Spleen (tissue), 7 donors: ENCODE measurements at regions not wholly inside any gene's neighbourhood (a gene's known extent, or its start where the extent isn't known, plus 50 kb on each side); places are given as distances from the start of the nearest gene placed in this dataset.

Source experiments
- POLR2A ChIP-seq, 3 donors: fragments of 450-650 bp; IDR thresholded peaks; one replicate each; pipeline ENCODE4 v1.5.1; 2017; ENCODE audit warnings: antibody characterized with exemption in 3 of 3, mild to moderate bottlenecking in 1 of 3
- POLR2AphosphoS5 ChIP-seq, 3 donors: sonication (generic); formaldehyde crosslinking; IDR thresholded peaks; one replicate each; pipeline ENCODE4 v1.5.1; 2017; ENCODE audit warnings: antibody characterized with exemption in 3 of 3
- TF ChIP-seq, protein P1 (sequence below), 11 experiments: fragments of 200-600 bp in 7 of 11; fragments of 450-650 bp in 4 of 11; sonication (generic) in 4 of 11; IDR thresholded peaks in 8 of 11; conservative IDR thresholded peaks in 3 of 11; 1 replicate in 7 of 11; 2 replicates in 4 of 11; pipeline versions ENCODE4 v1.4.0 to v1.8.0; 2016 to 2021; ENCODE audit warnings: antibody characterized with exemption in 11 of 11, inconsistent platforms in 4 of 11, mild to moderate bottlenecking in 1 of 11
- donor health status: DM: no; HTN: no; CAD: no; lungs with moderate emphysema.
- donor health status: DM: no; HTN: no; CAD: no.
- donor health status: DM: no; HTN: no; CAD: no.

GRCh38 chr5:162382839-162383238, 315.3 kb downstream of the GABRG2 start:
- TF ChIP-seq, protein P1, sequence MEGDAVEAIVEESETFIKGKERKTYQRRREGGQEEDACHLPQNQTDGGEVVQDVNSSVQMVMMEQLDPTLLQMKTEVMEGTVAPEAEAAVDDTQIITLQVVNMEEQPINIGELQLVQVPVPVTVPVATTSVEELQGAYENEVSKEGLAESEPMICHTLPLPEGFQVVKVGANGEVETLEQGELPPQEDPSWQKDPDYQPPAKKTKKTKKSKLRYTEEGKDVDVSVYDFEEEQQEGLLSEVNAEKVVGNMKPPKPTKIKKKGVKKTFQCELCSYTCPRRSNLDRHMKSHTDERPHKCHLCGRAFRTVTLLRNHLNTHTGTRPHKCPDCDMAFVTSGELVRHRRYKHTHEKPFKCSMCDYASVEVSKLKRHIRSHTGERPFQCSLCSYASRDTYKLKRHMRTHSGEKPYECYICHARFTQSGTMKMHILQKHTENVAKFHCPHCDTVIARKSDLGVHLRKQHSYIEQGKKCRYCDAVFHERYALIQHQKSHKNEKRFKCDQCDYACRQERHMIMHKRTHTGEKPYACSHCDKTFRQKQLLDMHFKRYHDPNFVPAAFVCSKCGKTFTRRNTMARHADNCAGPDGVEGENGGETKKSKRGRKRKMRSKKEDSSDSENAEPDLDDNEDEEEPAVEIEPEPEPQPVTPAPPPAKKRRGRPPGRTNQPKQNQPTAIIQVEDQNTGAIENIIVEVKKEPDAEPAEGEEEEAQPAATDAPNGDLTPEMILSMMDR (IDR thresholded peaks at IDR 0.05 in 8 of 11, conservative IDR thresholded peaks at IDR 0.05 in 3 of 11) = no peak
- TF ChIP-seq POLR2A (IDR thresholded peaks at IDR 0.05) (no peak), POLR2AphosphoS5 (IDR thresholded peaks at IDR 0.05) (no peak)
